GM12878 (cell line): ENCODE measurements at regions not wholly inside any gene's neighbourhood (a gene's known extent, or its start where the extent isn't known, plus 50 kb on each side); places are given as distances from the start of the nearest gene placed in this dataset.

Source experiments
- ATAC-seq: fragments of 200-7000 bp; cut with Tn5 transposase; 3 replicates; pipeline ENCODE4 v1.9.1; 2020; ENCODE audit warnings: mild to moderate bottlenecking, moderate library complexity
- BruUV-seq: library from RNA; stranded (reverse); fragments of 400-500 nt; replicated peaks from 2 replicates; lab custom pipeline; 2021; lab: Mats Ljungman, UMichigan
- CTCF ChIA-PET: fragments of 300-600 bp; sonication (Branson Sonifier 250); formaldehyde crosslinking; extraction: SDS; loops from one replicate; lab custom pipeline; 2021; ENCODE audit warnings: inconsistent platforms; lab: Yijun Ruan, JAX
- POLR2A ChIA-PET: fragments of 350-600 bp; formaldehyde crosslinking; extraction: SDS; loops from one replicate; lab custom pipeline; 2021; ENCODE audit warnings: inconsistent platforms; lab: Charles Lee
- RAD21 ChIA-PET: fragments of 300-600 bp; sonication (Branson Sonifier 250); formaldehyde crosslinking; loops from one replicate; lab custom pipeline; 2023; ENCODE audit warnings: antibody characterized with exemption; ENCODE audit not compliant: unreplicated experiment; lab: Charles Lee
- SMC1A ChIA-PET: fragments of 300-600 bp; sonication (Branson Sonifier 250); formaldehyde crosslinking; loops from one replicate; lab custom pipeline; 2023; ENCODE audit not compliant: unreplicated experiment, uncharacterized antibody; lab: Charles Lee
- DNase-seq: peaks from one replicate; pipeline ENCODE4 v3.0.0-alpha.2; 2011; ENCODE audit warnings: low read depth, low spot score
- FAIRE-seq: peaks from 3 replicates; lab custom pipeline; 2011; peaks lifted over from hg19 to GRCh38; lab: Jason Lieb, UNC
- H2AFZ ChIP-seq: 2 replicates; pipeline ENCODE4 v1.6.0; 2011; ENCODE audit warnings: low read depth, low read length, control low read depth; ENCODE audit not compliant: control insufficient read depth
- H3K27ac ChIP-seq: 2 replicates; pipeline ENCODE4 v1.5.1; 2011; ENCODE audit warnings: control low read depth; ENCODE audit not compliant: control insufficient read depth, insufficient read depth
- H3K27me3 ChIP-seq, 2 experiments: replicated peaks in 1 of 2; 2 replicates each; pipeline versions ENCODE4 v1.6.0 to v1.6.1; 2011; ENCODE audit warnings: low read length in 1 of 2; ENCODE audit not compliant: control insufficient read depth in 2 of 2, insufficient read depth in 2 of 2
- H3K36me3 ChIP-seq, 2 experiments: 2 replicates each; pipeline ENCODE4 v1.5.1; 2011; ENCODE audit warnings: low read length in 1 of 2; ENCODE audit not compliant: control insufficient read depth in 2 of 2, insufficient read depth in 2 of 2
- H3K4me1 ChIP-seq: 2 replicates; pipeline ENCODE4 v1.6.1; 2011; ENCODE audit warnings: mild to moderate bottlenecking, low read length, moderate library complexity, mixed read lengths; ENCODE audit not compliant: control insufficient read depth, insufficient read depth
- H3K4me2 ChIP-seq: 2 replicates; pipeline ENCODE4 v1.6.0; 2011; ENCODE audit warnings: control low read depth; ENCODE audit not compliant: control insufficient read depth, insufficient read depth
- H3K4me3 ChIP-seq: fragments of 200-600 bp; sonication (generic); 2 replicates; pipeline ENCODE4 v1.5.1; 2016
- H3K79me2 ChIP-seq: 2 replicates; pipeline ENCODE4 v1.6.0; 2011; ENCODE audit warnings: low read length; ENCODE audit not compliant: control insufficient read depth, insufficient read depth
- H3K9ac ChIP-seq: 2 replicates; pipeline ENCODE4 v1.8.0; 2011; ENCODE audit warnings: low read length, control low read depth, mixed read lengths; ENCODE audit not compliant: control insufficient read depth, insufficient read depth
- H3K9me3 ChIP-seq: replicated peaks from 3 replicates; pipeline ENCODE4 v1.5.1; 2011; ENCODE audit warnings: mild to moderate bottlenecking, low read length; ENCODE audit not compliant: control insufficient read depth, insufficient read depth
- H4K20me1 ChIP-seq: 2 replicates; pipeline ENCODE4 v1.6.0; 2011; ENCODE audit not compliant: control insufficient read depth, insufficient read depth
- CEBPB ChIP-seq, 2 experiments: fragments of 150-350 bp in 1 of 2; IDR thresholded peaks; 2 replicates each; pipeline ENCODE4 v1.6.1; 2012 to 2014; ENCODE audit warnings: low read depth in 2 of 2, low read length in 2 of 2, borderline replicate concordance in 1 of 2, inconsistent platforms in 1 of 2
- CHD1 ChIP-seq: IDR thresholded peaks from 2 replicates; pipeline ENCODE4 v1.6.1; 2012; ENCODE audit warnings: low read depth, low read length, improper control_type of control experiment
- ELK1 ChIP-seq: IDR thresholded peaks from 2 replicates; pipeline ENCODE4 v1.6.1; 2012; ENCODE audit warnings: low read depth, low read length, improper control_type of control experiment
- HDGF ChIP-seq: fragments of 450-650 bp; IDR thresholded peaks from 2 replicates; pipeline ENCODE4 v1.6.1; 2016; ENCODE audit warnings: antibody characterized with exemption
- NFYA ChIP-seq: IDR thresholded peaks from 2 replicates; pipeline ENCODE4 v1.6.1; 2011; ENCODE audit warnings: low read depth, mild to moderate bottlenecking, low read length, improper control_type of control experiment, borderline replicate concordance
- RCOR1 ChIP-seq: conservative IDR thresholded peaks from 2 replicates; pipeline ENCODE4 v1.6.1; 2012; ENCODE audit warnings: low read depth, low read length, improper control_type of control experiment
- RELA ChIP-seq: fragments of 450-650 bp; IDR thresholded peaks from 2 replicates; pipeline ENCODE4 v1.8.0; 2014; ENCODE audit warnings: borderline replicate concordance; ENCODE audit not compliant: partially characterized antibody
- SMAD5 ChIP-seq: IDR thresholded peaks from 2 replicates; pipeline ENCODE4 v1.6.1; 2016; ENCODE audit warnings: antibody characterized with exemption, low read depth
- TAF1 ChIP-seq: IDR thresholded peaks from 2 replicates; pipeline ENCODE4 v1.6.1; 2011; ENCODE audit warnings: mild to moderate bottlenecking, low read depth, low read length, borderline replicate concordance
- TARDBP ChIP-seq: IDR thresholded peaks from 2 replicates; pipeline ENCODE4 v1.6.1; 2016; ENCODE audit warnings: borderline replicate concordance
- TCF3 ChIP-seq: IDR thresholded peaks from 2 replicates; pipeline ENCODE4 v1.6.1; 2012; ENCODE audit warnings: low read depth, mild to moderate bottlenecking, low read length, borderline replicate concordance; ENCODE audit not compliant: insufficient read depth
- ZNF592 ChIP-seq: fragments of 450-650 bp; IDR thresholded peaks from 2 replicates; pipeline ENCODE4 v1.6.1; 2017; ENCODE audit warnings: mild to moderate bottlenecking, moderate library complexity
- ZNF687 ChIP-seq: fragments of 450-650 bp; IDR thresholded peaks from 2 replicates; pipeline ENCODE4 v1.6.1; 2017; ENCODE audit warnings: mild to moderate bottlenecking, moderate library complexity
- WGBS: methylation state at CpG from one replicate; pipeline ENCODE4 v1.1.6; 2016; ENCODE audit warnings: low lambda C conversion rate; ENCODE audit not compliant: insufficient replicate concordance, insufficient coverage; ENCODE audit errors: missing lambda C conversion rate; 5-methylcytosine and 5-hydroxymethylcytosine counted together
- in situ Hi-C: fragments of 300-500 bp; cut with MboI; formaldehyde crosslinking; loops from 9 replicates; pipeline ENCODE4 v1.14.3; 2018; ENCODE audit warnings: mixed read lengths
- intact Hi-C: fragments of 100-400 bp; cut with micrococcal nuclease; formaldehyde crosslinking; loops from one replicate; pipeline ENCODE4 v1.14.2; 2022; ENCODE audit not compliant: unreplicated experiment

- no peaks in the 10 kb centered on the region; a peak in 1 of 4 replicates for H3K27me3 ChIP-seq
- H3K4me3 ChIP-seq, result no peak overlapping the region
- H3K9me3 ChIP-seq, result no peaks in the 10 kb centered on the region
- no peaks in the 10 kb centered on the region for H4K20me1 ChIP-seq
- no peak overlapping the region for H2AFZ ChIP-seq
- in situ Hi-C loops (no loop called here), intact Hi-C loops (no loop called here)
- ATAC-seq, result no peak
- no TSS peak for BruUV-seq
- ChIA-PET CTCF (no interaction called here), RAD21 (no interaction called here), POLR2A (no interaction called here), SMC1A (no interaction called here)
- no peak for DNase-seq
- H3K79me2 ChIP-seq, result no peaks in the 10 kb centered on the region
- no peak for FAIRE-seq
- no peaks in the 10 kb centered on the region for H3K4me1 ChIP-seq
- no peak overlapping the region for H3K4me2 ChIP-seq
- H3K27ac ChIP-seq, result no peak overlapping the region
- 38% methylated on average over 12 of the region's 12 CpGs for WGBS
- H3K36me3 ChIP-seq, result no peaks in the 10 kb centered on the region
- no peak overlapping the region for H3K9ac ChIP-seq
- TF ChIP-seq CEBPB (IDR thresholded peaks at IDR 0.05; ENCODE audit: borderline replicate concordance in 1 of 2, low read depth in 2 of 2, low read length in 2 of 2) (no peak), TAF1 (no peak), RELA (no peak), ZNF592 (no peak), CHD1 (no peak), RCOR1 (no peak), HDGF (no peak), SMAD5 (no peak), TARDBP (no peak), ELK1 (no peak), ZNF687 (no peak), TCF3 (no peak), NFYA (no peak)
Observed at GRCh38 chr17:73865831-73866230, 221.6 kb upstream of the SDK2 start.
